ENCODE measurements at regions not wholly inside any gene's neighbourhood (a gene's known extent, or its start where the extent isn't known, plus 50 kb on each side); places are given as distances from the start of the nearest gene placed in this dataset.

- H3K4me2 ChIP-seq (ENCODE audit: low read length): peak overlapping the region; percentile 39
- peaks cover 27% of the 10 kb centered on the region for H3K27me3 Mint-ChIP-seq (ENCODE audit: low read depth, unreplicated experiment)
- FAIRE-seq (no peak), DNase-seq (ENCODE audit: low read depth) (peak; percentile 35)
- no peaks in the 10 kb centered on the region for H3K9me3 Mint-ChIP-seq (ENCODE audit: unreplicated experiment)
- no peaks in the 10 kb centered on the region for H3K36me3 Mint-ChIP-seq (ENCODE audit: low read depth, unreplicated experiment)
- no peaks in the 10 kb centered on the region for H3K27me3 ChIP-seq (ENCODE audit: insufficient read depth, low read length)
- no peak overlapping the region for H3K4me3 ChIP-seq (ENCODE audit: insufficient read depth, low read depth, low read length)
- no peak overlapping the region for H2AFZ ChIP-seq (ENCODE audit: low read depth, low read length)
- H3K36me3 ChIP-seq (ENCODE audit: insufficient read depth, low read length): no peaks in the 10 kb centered on the region
- no peaks in the 10 kb centered on the region for H3K79me2 ChIP-seq (ENCODE audit: insufficient read depth, low read length)
- H3K4me1 Mint-ChIP-seq (ENCODE audit: low read depth, unreplicated experiment): no peaks in the 10 kb centered on the region
- H3K4me1 ChIP-seq (ENCODE audit: insufficient read depth, low read length): peaks cover 12% of the 10 kb centered on the region
- H3K9me3 ChIP-seq (ENCODE audit: insufficient read depth, low read depth, low read length): peaks cover 2% of the 10 kb centered on the region
- H3K4me3 Mint-ChIP-seq (ENCODE audit: unreplicated experiment): no peak overlapping the region
- no peak for TF ChIP-seq EZH2 (IDR thresholded peaks at IDR 0.05; ENCODE audit: insufficient read depth, low read length)
- TF ChIP-seq, protein P1, sequence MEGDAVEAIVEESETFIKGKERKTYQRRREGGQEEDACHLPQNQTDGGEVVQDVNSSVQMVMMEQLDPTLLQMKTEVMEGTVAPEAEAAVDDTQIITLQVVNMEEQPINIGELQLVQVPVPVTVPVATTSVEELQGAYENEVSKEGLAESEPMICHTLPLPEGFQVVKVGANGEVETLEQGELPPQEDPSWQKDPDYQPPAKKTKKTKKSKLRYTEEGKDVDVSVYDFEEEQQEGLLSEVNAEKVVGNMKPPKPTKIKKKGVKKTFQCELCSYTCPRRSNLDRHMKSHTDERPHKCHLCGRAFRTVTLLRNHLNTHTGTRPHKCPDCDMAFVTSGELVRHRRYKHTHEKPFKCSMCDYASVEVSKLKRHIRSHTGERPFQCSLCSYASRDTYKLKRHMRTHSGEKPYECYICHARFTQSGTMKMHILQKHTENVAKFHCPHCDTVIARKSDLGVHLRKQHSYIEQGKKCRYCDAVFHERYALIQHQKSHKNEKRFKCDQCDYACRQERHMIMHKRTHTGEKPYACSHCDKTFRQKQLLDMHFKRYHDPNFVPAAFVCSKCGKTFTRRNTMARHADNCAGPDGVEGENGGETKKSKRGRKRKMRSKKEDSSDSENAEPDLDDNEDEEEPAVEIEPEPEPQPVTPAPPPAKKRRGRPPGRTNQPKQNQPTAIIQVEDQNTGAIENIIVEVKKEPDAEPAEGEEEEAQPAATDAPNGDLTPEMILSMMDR (IDR thresholded peaks at IDR 0.05; ENCODE audit: insufficient read depth, low read depth, low read length): no peak
- no peak overlapping the region for H3K9ac ChIP-seq (ENCODE audit: low read length)
- no peak overlapping the region for H3K27ac ChIP-seq (ENCODE audit: low read depth, low read length)
- H4K20me1 ChIP-seq (ENCODE audit: insufficient read depth, low read length): no peaks in the 10 kb centered on the region
- H3K27ac Mint-ChIP-seq (ENCODE audit: unreplicated experiment): no peak overlapping the region
Measured at GRCh38 chr16:50925758-50926357, 184.0 kb downstream of the CYLD start.

GRCh38 chr16:50924759-50925545, 183.1 kb downstream of the CYLD start:
- H3K9me3 ChIP-seq (ENCODE audit: insufficient read depth, low read depth, low read length): peaks cover 2% of the 10 kb centered on the region
- H3K4me1 ChIP-seq (ENCODE audit: insufficient read depth, low read length): peaks cover 12% of the 10 kb centered on the region
- no peak overlapping the region for H3K4me3 Mint-ChIP-seq (ENCODE audit: unreplicated experiment)
- no peak for DNase-seq (ENCODE audit: low read depth)
- no peaks in the 10 kb centered on the region for H3K36me3 Mint-ChIP-seq (ENCODE audit: low read depth, unreplicated experiment)
- no peaks in the 10 kb centered on the region for H3K27me3 ChIP-seq (ENCODE audit: insufficient read depth, low read length)
- no peak overlapping the region for H3K4me2 ChIP-seq (ENCODE audit: low read length)
- peaks cover 26% of the 10 kb centered on the region for H3K27me3 Mint-ChIP-seq (ENCODE audit: low read depth, unreplicated experiment)
- no peak for TF ChIP-seq EZH2 (IDR thresholded peaks at IDR 0.05; ENCODE audit: insufficient read depth, low read length)
- TF ChIP-seq, protein P1 (IDR thresholded peaks at IDR 0.05; ENCODE audit: insufficient read depth, low read depth, low read length): no peak
- no peak overlapping the region for H3K4me3 ChIP-seq (ENCODE audit: insufficient read depth, low read depth, low read length)
- no peak for FAIRE-seq
- no peak overlapping the region for H3K27ac Mint-ChIP-seq (ENCODE audit: unreplicated experiment)
- no peaks in the 10 kb centered on the region for H3K79me2 ChIP-seq (ENCODE audit: insufficient read depth, low read length)
- H3K36me3 ChIP-seq (ENCODE audit: insufficient read depth, low read length): no peaks in the 10 kb centered on the region
- H3K9ac ChIP-seq (ENCODE audit: low read length): no peak overlapping the region
- no peaks in the 10 kb centered on the region for H4K20me1 ChIP-seq (ENCODE audit: insufficient read depth, low read length)
- H3K27ac ChIP-seq (ENCODE audit: low read depth, low read length): no peak overlapping the region
- no peaks in the 10 kb centered on the region for H3K4me1 Mint-ChIP-seq (ENCODE audit: low read depth, unreplicated experiment)
- H2AFZ ChIP-seq (ENCODE audit: low read depth, low read length): no peak overlapping the region
- H3K9me3 Mint-ChIP-seq (ENCODE audit: unreplicated experiment): no peaks in the 10 kb centered on the region
